IMR-90 (cell line): ENCODE measurements at regions not wholly inside any gene's neighbourhood (a gene's known extent, or its start where the extent isn't known, plus 50 kb on each side); places are given as distances from the start of the nearest gene placed in this dataset.

Experiments
- ATAC-seq: fragments of 200-7000 bp; cut with Tn5 transposase; 2 replicates; pipeline ENCODE4 v1.9.1; 2020; ENCODE audit warnings: low read depth, mild to moderate bottlenecking, moderate library complexity
- BruUV-seq: library from RNA; stranded (reverse); fragments of 400-500 nt; replicated peaks from 2 replicates; lab custom pipeline; 2021; lab: Mats Ljungman, UMichigan
- CTCF ChIA-PET: fragments of 300-600 bp; formaldehyde crosslinking; extraction: SDS; loops from one replicate; lab custom pipeline; 2021; ENCODE audit warnings: antibody characterized with exemption; lab: Yijun Ruan, JAX
- POLR2A ChIA-PET: fragments of 300-600 bp; sonication (Branson Sonifier 250); formaldehyde crosslinking; loops from one replicate; lab custom pipeline; 2022; ENCODE audit warnings: antibody characterized with exemption; ENCODE audit not compliant: unreplicated experiment; lab: Charles Lee
- DNase-seq: peaks from one replicate; pipeline ENCODE4 v3.0.0; 2013
- H2AFZ ChIP-seq: replicated peaks from 2 replicates; pipeline ENCODE3; 2013; ENCODE audit warnings: low read length, mild to moderate bottlenecking; ENCODE audit not compliant: poor library complexity
- H2AK5ac ChIP-seq: 2 replicates; pipeline ENCODE4 v1.6.1; 2013; ENCODE audit warnings: low read depth, low read length, inconsistent platforms
- H2AK9ac ChIP-seq: replicated peaks from 2 replicates; pipeline ENCODE3; 2013; ENCODE audit warnings: mild to moderate bottlenecking, low read depth, low read length, moderate library complexity; ENCODE audit not compliant: poor library complexity
- H2BK120ac ChIP-seq: 2 replicates; pipeline ENCODE4 v1.6.1; 2013; ENCODE audit warnings: low read depth, low read length, inconsistent platforms
- H2BK15ac ChIP-seq: 3 replicates; pipeline ENCODE4 v1.6.1; 2013; ENCODE audit warnings: low read depth, low read length, inconsistent platforms
- H2BK20ac ChIP-seq: 2 replicates; pipeline ENCODE4 v1.6.1; 2013; ENCODE audit warnings: low read depth, mild to moderate bottlenecking, inconsistent platforms, low read length, moderate library complexity
- H2BK5ac ChIP-seq: 2 replicates; pipeline ENCODE4 v1.6.1; 2013; ENCODE audit warnings: mild to moderate bottlenecking, low read depth, low read length, inconsistent platforms; ENCODE audit not compliant: poor library complexity, severe bottlenecking
- H3K14ac ChIP-seq: replicated peaks from 2 replicates; pipeline ENCODE4 v1.6.1; 2013; ENCODE audit warnings: low read depth, low read length, inconsistent platforms
- H3K18ac ChIP-seq: 2 replicates; pipeline ENCODE4 v1.6.1; 2013; ENCODE audit warnings: low read depth, low read length, control low read depth
- H3K23ac ChIP-seq: 2 replicates; pipeline ENCODE4 v1.6.1; 2013; ENCODE audit warnings: low read depth, low read length, inconsistent platforms
- H3K27ac ChIP-seq: 2 replicates; pipeline ENCODE4 v1.5.1; 2013; ENCODE audit warnings: mild to moderate bottlenecking, control low read depth, low read length; ENCODE audit not compliant: insufficient read depth
- H3K27me3 ChIP-seq: 2 replicates; pipeline ENCODE4 v1.6.1; 2013; ENCODE audit warnings: low read length; ENCODE audit not compliant: control insufficient read depth, insufficient read depth
- H3K36me3 ChIP-seq: 2 replicates; pipeline ENCODE4 v1.6.1; 2013; ENCODE audit warnings: low read length, mixed read lengths; ENCODE audit not compliant: control insufficient read depth, insufficient read depth
- H3K4ac ChIP-seq: 2 replicates; pipeline ENCODE4 v1.6.1; 2013; ENCODE audit warnings: low read depth, low read length, inconsistent platforms
- H3K4me1 ChIP-seq: 2 replicates; pipeline ENCODE4 v1.6.1; 2013; ENCODE audit warnings: low read length, mixed read lengths; ENCODE audit not compliant: control insufficient read depth, insufficient read depth
- H3K4me2 ChIP-seq: 2 replicates; pipeline ENCODE4 v1.6.1; 2013; ENCODE audit warnings: low read depth, mild to moderate bottlenecking, control low read depth, low read length, moderate library complexity
- H3K4me3 ChIP-seq: 2 replicates; pipeline ENCODE4 v1.5.1; 2013; ENCODE audit warnings: low read depth, mild to moderate bottlenecking, control low read depth, low read length, moderate library complexity; ENCODE audit not compliant: insufficient read depth
- H3K56ac ChIP-seq: 2 replicates; pipeline ENCODE4 v1.6.1; 2013; ENCODE audit warnings: low read length, inconsistent platforms; ENCODE audit not compliant: insufficient read depth; ENCODE audit errors: extremely low read depth
- H3K79me1 ChIP-seq, 2 experiments: 2 replicates each; pipeline ENCODE4 v1.6.1; 2013; ENCODE audit warnings: low read length in 2 of 2, inconsistent platforms in 1 of 2, low read depth in 1 of 2
- H3K9ac ChIP-seq: 2 replicates; pipeline ENCODE4 v1.6.1; 2013; ENCODE audit warnings: low read depth, low read length, control low read depth
- H3K9me1 ChIP-seq: 2 replicates; pipeline ENCODE4 v1.6.1; 2013; ENCODE audit warnings: low read length, inconsistent platforms; ENCODE audit not compliant: insufficient read depth
- H3K9me3 ChIP-seq: 2 replicates; pipeline ENCODE4 v1.6.1; 2013; ENCODE audit warnings: low read length; ENCODE audit not compliant: control insufficient read depth, insufficient read depth
- H4K20me1 ChIP-seq: 2 replicates; pipeline ENCODE4 v1.6.1; 2013; ENCODE audit warnings: low read length, inconsistent platforms; ENCODE audit not compliant: insufficient read depth
- H4K5ac ChIP-seq: 2 replicates; pipeline ENCODE4 v1.6.1; 2013; ENCODE audit warnings: mild to moderate bottlenecking, low read depth, low read length, control low read depth
- H4K8ac ChIP-seq, 2 experiments: 2 replicates each; pipeline ENCODE4 v1.6.1; 2013; ENCODE audit warnings: low read depth in 2 of 2, low read length in 2 of 2, control low read depth in 1 of 2, inconsistent platforms in 1 of 2
- H4K91ac ChIP-seq: 2 replicates; pipeline ENCODE4 v1.6.1; 2013; ENCODE audit warnings: low read depth, low read length, inconsistent platforms; ENCODE audit not compliant: insufficient read depth
- CHD1 ChIP-seq: IDR thresholded peaks from 2 replicates; pipeline ENCODE4 v1.6.1; 2012; ENCODE audit warnings: low read depth, low read length, improper control_type of control experiment
- CTCF ChIP-seq: conservative IDR thresholded peaks from 2 replicates; pipeline ENCODE4 v1.5.1; 2012; ENCODE audit warnings: mild to moderate bottlenecking, low read depth, low read length, improper control_type of control experiment
- ELK1 ChIP-seq: fragments of 150-350 bp; IDR thresholded peaks from 2 replicates; pipeline ENCODE4 v1.6.1; 2016; ENCODE audit warnings: low read depth, mild to moderate bottlenecking, low read length, moderate library complexity, borderline replicate concordance
- MAFK ChIP-seq: IDR thresholded peaks from 2 replicates; pipeline ENCODE4 v1.6.1; 2012; ENCODE audit warnings: low read depth, low read length, improper control_type of control experiment
- MAZ ChIP-seq: IDR thresholded peaks from 2 replicates; pipeline ENCODE4 v1.6.1; 2012; ENCODE audit warnings: low read depth, mild to moderate bottlenecking, low read length, improper control_type of control experiment, moderate library complexity, borderline replicate concordance
- NFE2L2 ChIP-seq: fragments of 150-350 bp; IDR thresholded peaks from 2 replicates; pipeline ENCODE4 v1.6.1; 2016; ENCODE audit warnings: low read depth, mild to moderate bottlenecking, low read length
- RCOR1 ChIP-seq: IDR thresholded peaks from 2 replicates; pipeline ENCODE4 v1.6.1; 2012; ENCODE audit warnings: mild to moderate bottlenecking, low read length, improper control_type of control experiment; ENCODE audit not compliant: insufficient replicate concordance
- RFX5 ChIP-seq: IDR thresholded peaks from 2 replicates; pipeline ENCODE4 v1.8.0; 2012; ENCODE audit warnings: low read depth, mild to moderate bottlenecking, low read length, moderate library complexity
- WGBS, 2 experiments: methylation state at CpG; one replicate each; pipeline versions ENCODE4 v1.1.5 to v1.1.7; 2013; ENCODE audit warnings: missing lambda C conversion rate in 2 of 2; ENCODE audit not compliant: insufficient read length in 1 of 2; ENCODE audit errors: extremely low coverage in 2 of 2; 5-methylcytosine and 5-hydroxymethylcytosine counted together
- dilution Hi-C: fragments of 300-500 bp; cut with HindIII; formaldehyde crosslinking; loops from one replicate; pipeline ENCODE4 v1.14.3; 2018; ENCODE audit warnings: low sequenced_read_pairs; ENCODE audit not compliant: unreplicated experiment
- in situ Hi-C: fragments of 300-500 bp; cut with MboI; formaldehyde crosslinking; loops from 3 replicates; pipeline ENCODE4 v1.14.3; 2019; ENCODE audit warnings: low sequenced_read_pairs, inconsistent platforms, mixed read lengths
- intact Hi-C: fragments of 100-400 bp; cut with micrococcal nuclease; formaldehyde crosslinking; loops from 2 replicates; pipeline ENCODE4 v1.10.0; 2022

- ChIA-PET CTCF (interaction anchor here (0.6 kb wide), 1 partner anchor 273 kb away, joined by 3 read pairs; the partner anchor contains the start of gene PREP), POLR2A (no interaction called here)
- Histone ChIP-seq H3K4ac (peak overlapping the region; percentile 33; the same call in 1 of the 2 replicates), H3K9ac (peak overlapping the region; percentile 1; the same call in 1 of the 2 replicates), H2AK9ac (no peak overlapping the region), H2BK5ac (peak overlapping the region; percentile 72), H3K9me3 (no peaks in the 10 kb centered on the region), H3K4me2 (peak overlapping the region; percentile 57; the same call in 1 of the 2 replicates), H3K23ac (peak overlapping the region; percentile 19; the same call in 1 of the 2 replicates), H2BK120ac (peak overlapping the region; percentile 56), H3K36me3 (no peaks in the 10 kb centered on the region), H3K18ac (peak overlapping the region; percentile 65; the same call in 1 of the 2 replicates), H4K5ac (peak overlapping the region; percentile 31; the same call in 1 of the 2 replicates), H2BK15ac (peak overlapping the region; percentile 27; the same call in 1 of the 3 replicates), H3K4me3 (no peak overlapping the region), H4K20me1 (no peaks in the 10 kb centered on the region), H4K8ac (peak overlapping the region; percentile 10 to 53; a peak in 3 of 4 replicates), H2AK5ac (peak overlapping the region; percentile 15; the same call in 1 of the 2 replicates), H3K14ac (peak overlapping the region; percentile 11), H2BK20ac (peak overlapping the region; percentile 68), H3K27me3 (no peaks in the 10 kb centered on the region), H2AFZ (peak overlapping the region; percentile 44), H4K91ac (peak overlapping the region; percentile 25; the same call in 1 of the 2 replicates), H3K9me1 (no peaks in the 10 kb centered on the region), H3K4me1 (peaks cover 2% of the 10 kb centered on the region; the same call in 1 of the 2 replicates), H3K27ac (no peak overlapping the region), H3K79me1 (no peaks in the 10 kb centered on the region), H3K56ac (peak overlapping the region; percentile 33)
- BruUV-seq, result no TSS peak
- DNase-seq (peak; percentile 91), ATAC-seq (peak; percentile 98)
- TF ChIP-seq CTCF (no peak), ELK1 (no peak), RCOR1 (no peak), MAZ (no peak), CHD1 (no peak), RFX5 (no peak), NFE2L2 (no peak), MAFK (no peak)
- in situ Hi-C loops, result no loop called here
- intact Hi-C loops, result no loop called here
- WGBS, 2 experiments, result no CpG with 5 or more reads among the region's 5 CpGs
- dilution Hi-C loops, result no loop called here
These were observed 273.0 kb upstream of the PREP start for GRCh38 chr6:105675715-105676397.
